HCEC 1CT (cell line): ENCODE measurements at regions not wholly inside any gene's neighbourhood (a gene's known extent, or its start where the extent isn't known, plus 50 kb on each side); places are given as distances from the start of the nearest gene placed in this dataset.

Experiments
- DNase-seq: peaks from one replicate; pipeline ENCODE4 v3.0.0-alpha.2; 2017

DNA sequence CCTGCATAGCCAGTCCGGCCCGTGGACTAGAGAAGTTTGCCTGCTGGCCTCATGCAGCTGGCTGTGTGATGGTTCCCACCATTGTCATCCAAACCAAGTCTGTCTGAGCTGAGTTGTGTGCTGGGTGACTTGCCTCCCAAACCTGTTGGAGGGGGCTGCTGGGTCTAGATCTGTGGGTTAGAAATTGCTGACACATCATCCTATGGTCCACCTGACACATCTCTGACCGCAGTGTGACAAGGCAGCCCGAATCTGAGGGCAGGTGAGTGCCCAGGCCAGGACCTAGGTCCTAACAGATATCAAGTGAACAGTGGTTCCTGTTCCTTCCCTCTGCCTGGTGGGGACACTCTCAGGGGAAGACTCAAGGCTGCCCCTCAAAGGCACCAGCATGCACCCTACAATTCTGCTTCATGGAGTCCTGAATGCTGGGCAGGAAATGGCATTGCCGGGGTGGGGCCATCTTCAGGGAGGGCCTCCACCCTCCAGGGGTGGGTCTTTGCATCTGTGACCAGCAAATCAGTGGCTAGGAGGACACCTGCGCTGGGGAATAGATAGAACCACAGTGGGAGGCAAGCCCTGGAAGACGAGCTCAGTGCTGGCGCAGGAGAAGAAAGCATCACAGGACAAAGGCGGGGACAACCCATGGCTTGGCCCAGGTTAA is 117.9 kb upstream of the ID2 start:
- no peak for DNase-seq

DNA sequence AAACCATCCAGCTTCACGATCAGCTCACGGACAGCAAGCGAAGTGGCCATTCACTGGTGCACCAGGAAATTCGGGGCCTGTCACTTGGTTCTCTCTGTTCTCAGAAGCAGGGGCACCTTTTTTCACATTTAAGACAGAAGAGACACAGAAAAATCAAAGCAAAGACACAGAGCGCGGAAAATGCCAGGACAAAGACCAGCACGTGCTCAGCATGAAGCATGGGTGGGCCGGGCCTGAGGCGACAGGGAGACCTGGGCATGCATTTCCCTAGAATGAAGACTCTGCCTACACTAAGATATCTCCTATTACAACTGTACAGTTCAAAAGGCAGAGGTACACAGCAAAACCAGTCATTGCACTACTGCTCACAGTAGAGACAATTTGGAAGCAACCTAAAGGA is 117.4 kb upstream of the ID2 start:
- no peak for DNase-seq

DNA sequence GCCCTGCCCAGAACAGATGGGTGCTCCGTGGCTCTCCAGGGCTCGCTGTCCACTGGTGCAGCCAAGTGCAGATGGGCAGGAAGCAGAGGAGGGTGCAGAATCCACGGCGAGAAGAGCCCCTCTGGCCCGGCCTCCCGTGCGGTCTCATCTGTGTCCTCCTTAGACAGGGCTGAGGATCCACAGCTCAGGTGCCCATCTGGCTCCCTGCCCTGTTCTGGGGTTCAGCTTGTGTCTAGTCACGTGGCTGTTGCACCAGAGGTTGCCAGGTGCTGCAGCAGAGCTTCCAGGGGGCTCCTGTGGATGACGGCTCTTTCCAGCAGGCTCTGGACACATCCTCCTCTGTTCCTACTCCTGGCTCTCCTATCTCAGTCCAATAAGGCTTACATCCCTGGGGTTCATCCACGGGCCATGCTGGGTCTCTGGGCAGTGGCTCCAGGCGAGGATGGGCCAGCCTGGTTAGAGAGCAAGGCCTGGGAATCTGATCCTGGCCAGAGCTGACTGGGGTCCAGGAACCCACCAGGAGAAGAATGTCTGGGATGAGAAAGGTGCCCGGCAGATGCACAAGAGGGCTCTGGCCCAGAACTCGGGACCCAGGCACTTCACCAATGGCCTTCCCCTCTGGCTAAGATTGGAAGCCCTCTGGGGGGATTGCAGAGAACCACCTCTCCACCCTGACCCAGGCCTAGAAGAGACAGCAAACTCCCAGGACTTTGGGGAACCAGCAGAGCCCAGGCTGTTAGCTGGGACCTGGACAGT is 116.3 kb upstream of the ID2 start:
- DNase-seq, result no peak

DNA sequence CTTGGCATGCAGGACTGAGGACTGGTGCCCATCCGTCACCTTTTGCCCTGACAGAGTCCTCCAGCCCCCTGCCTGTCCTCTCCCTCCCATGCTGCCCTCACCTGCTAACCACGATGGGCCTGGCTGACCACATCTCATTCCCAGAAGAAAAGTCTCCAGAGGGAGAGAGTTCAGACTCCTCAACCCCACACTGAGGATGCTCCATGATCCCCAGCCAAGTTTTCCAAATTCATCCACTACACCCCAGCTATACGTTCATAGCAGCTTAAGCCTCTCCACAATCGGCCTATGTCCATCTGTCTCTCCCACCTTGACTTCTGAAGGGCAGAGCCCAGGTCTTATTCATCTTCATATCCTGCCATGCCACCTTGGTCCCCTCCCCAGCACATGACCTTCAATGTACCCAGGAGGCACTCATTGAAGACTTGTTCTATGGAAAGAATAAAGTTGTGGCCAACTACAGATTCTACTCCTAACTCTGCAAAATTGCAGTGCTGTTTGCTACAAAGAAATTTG is 115.6 kb upstream of the ID2 start:
- no peak for DNase-seq

DNA sequence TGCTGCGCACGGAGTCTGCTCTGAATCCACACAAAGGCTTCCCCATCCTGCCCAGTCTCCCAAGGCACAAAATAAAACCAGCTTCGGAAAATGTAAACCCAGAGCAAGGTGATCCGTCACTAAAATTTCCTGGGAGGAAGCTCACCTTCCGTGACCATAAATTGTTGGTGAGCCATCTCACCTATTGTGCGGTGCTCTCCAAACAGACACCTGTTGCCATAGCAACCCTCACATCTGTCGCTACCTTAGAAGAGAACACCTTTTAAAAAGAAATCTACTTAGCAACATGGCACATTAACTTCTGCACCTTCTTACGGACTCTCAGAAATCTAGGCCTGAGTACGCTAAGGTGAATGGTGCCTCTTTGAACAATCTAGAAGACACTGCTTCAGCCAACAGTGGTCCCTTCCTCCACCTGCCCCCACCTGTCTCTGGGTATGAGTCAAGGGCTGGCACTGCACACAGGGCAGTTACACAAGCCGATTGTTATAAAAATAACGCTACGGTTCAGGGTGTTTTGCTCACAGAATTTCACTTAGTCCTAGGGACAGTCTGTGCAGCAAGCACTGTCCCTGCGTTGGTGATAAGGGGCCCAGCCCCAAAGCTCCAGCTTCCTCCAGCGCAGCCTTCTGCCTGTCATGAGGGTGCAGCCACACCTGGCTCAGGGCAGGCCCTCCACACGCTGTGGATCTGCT is 114.9 kb upstream of the ID2 start:
- DNase-seq, result no peak

DNA sequence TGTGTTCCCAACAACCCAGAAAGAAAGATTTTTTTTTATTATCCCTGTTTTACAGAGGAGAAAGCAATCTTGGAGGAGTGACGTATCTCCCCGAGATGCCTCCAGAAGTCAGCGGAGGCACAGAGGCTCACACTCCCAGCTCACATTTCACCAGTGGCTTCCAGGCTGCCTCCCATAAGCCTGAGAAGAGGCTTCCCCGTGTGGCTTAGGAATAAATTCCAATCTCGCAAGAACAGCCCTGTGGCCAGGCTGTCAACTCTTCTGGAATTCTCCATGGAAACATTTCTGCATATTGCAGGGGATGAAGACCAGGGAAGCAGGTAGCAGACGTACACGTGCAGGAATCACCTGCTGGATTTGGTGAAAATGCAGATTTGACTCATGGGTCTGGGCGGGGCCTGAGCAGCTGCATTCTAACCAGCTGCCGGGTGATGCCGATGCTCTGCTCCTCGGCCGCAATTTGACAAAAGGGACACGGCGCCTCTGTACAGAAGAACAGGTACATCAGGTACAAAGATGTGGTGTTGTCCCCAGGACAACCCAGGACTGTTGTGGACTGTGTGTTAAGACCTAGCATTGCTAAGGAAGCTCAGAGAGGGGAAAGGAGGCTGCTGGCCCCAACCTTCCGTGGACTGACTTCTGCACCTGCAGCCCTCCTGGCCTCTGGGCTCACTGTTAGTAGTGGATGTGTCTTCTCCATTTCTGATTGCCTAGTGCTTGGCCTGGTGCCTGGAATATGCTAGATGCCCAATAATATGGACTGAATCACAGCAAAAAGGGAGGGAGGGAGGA is 114.2 kb upstream of the ID2 start:
- DNase-seq, result no peak

DNA sequence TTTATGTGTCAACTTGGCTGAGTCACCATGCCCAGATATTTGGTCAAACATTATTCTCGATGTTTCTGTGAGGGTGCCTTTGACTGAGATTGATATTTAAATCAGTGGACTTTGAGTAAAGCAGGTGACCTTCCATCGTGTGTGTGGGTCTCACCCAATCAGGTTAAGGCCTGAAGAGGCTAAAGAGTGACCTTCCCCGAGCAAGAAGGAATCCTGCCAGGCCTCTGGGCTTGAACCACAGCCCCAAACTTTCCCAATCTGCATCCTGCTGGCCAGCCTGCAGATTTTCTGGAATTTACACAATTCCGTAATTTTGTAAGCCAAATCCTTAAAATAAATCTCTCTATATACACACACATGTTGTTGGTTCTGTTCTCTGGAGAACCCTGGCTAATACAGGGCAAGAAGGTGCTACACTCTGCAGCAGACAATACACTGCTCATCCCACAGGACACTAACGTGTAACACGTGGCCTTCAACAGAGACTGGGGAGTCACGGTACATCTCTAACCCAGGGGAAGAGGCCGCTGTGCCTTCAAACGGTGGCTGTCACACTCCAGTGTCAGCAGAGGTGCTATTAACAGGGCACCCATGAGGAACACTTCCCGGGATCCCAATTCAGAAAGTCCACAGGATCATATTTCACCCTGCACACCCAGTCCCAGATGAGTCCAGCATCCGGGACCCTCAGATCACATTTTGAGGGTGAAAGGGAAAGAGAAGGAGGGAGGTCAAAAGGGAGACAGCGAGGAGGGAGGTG is 113.1 kb upstream of the ID2 start:
- no peak for DNase-seq

DNA sequence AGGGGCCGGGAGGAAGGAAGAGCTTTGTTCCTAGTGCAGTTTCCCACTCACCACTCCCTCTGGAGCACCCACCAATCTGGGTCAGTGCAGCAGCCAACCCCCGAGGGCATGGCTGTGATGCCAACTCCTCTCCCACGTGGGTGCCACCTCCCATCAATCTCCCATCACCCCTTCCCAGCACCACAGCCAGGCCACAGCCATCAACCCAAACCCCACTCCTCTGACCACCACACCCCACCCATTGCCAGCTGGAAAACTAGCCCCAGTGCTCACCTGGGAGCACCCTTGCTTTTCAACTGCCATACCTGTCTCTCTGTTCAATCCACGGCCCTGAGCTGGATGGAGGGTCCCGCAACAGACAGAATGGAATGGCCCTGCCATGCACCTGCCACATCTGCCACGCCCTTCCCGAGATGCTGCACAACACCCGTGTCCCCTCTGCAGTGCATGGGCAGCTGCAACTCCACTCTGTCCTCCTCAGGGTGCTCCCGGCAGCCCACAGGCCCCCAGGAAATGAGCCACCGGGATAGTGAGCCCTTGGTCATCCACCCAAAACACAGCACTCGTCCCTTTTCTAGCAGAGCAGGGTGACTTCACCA is 112.4 kb upstream of the ID2 start:
- no peak for DNase-seq

DNA sequence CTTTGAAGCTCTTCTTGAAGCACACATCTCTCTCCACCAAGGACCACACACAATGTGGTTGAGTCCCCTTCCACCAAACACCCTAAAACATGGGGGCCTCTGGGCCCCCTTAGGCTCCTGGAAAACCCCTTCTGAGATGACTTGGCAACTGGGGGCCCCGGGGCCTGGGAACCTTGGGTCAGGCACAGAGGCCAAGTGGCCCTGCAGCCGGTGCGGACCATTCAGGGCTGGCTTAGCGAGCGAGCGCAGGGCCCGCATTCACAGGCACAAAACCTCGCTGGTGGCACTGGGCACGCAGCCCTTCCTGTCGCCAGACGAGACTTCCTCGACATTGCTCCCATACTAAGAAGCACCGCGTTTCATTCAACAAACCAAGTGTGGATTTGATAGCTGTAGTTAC is 111.2 kb upstream of the ID2 start:
- no peak for DNase-seq

DNA sequence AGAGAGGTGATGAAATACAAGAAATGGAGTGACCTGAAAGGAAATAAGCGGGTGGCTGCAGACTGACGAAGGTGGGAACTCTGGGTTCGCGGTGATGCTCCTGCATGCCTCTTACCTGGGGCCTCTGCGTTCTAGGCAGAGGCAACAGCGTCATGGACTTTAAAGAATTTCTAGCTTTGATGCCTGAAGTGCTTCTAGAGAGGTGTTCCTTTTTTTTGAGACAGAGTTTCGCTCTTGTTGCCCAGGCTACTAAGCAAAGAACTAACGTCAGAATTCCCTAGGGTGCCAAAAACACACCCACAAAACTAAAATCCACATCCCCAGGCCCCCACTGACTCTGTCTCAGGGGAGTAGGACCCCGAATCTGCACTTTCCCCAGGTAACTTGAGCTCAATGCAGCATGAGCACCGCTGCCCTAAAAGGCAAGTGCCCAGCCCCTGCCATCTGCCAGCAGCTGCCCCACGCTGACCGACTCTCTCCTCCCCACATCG is 110.5 kb upstream of the ID2 start:
- DNase-seq, result no peak

DNA sequence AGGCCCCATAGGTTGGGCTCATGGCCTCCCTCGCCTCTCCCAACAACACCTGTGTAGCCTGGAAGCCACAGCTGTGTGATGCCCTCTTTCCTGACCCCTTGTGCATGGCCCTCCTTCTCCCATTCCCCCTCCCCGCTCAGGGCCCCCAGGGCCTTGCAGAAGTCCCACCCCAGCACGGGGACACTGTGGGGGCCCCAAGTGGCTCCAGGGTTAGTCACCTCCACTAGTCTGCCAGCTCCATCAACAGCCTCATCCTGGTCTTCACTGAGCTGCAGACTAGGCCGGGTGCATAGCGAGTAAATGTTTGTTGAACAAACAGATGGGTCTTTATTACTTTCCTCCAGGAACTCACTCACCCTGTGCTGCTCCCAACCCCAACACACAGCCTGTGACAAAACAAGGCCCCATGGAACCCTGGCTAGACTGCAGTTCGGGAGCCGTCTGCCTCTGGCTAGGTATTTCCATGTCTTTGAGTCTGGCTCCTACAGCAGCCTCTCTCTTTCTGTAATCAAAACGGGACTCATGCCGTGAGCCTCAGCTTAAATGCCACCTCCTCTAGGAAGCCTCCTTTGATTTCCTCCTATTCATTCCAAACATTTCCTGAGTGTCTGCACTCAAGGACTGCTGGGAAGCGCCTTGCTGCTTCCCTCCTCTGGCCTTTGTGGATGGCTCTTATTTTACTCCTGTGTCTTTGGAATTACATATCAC is 109.9 kb upstream of the ID2 start:
- DNase-seq, result no peak

DNA sequence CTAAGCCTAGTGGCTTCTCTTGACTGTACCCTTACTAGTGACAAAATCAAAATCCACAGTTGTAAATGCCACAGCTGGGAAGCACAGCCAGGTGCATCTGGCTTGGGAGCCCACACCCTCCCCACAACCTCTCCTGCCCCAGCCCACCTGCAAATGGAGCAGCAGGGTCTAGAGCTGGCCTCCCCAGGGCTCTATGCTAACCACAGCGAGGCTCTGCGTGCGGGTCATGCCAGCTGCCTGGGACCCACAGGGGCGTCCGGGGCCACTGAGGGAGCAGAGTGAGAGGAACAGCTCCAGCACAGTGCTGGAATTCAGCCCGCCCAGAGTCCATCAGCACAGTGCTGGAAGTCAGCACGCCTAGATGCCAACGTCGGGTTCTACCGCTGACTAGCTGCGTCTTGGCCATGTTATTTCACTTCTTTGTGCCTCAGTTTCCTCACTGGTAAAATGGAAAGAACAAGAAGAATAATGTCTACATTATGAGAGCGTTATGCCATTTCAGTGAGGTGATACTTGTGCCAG is 109.1 kb upstream of the ID2 start:
- no peak for DNase-seq

DNA sequence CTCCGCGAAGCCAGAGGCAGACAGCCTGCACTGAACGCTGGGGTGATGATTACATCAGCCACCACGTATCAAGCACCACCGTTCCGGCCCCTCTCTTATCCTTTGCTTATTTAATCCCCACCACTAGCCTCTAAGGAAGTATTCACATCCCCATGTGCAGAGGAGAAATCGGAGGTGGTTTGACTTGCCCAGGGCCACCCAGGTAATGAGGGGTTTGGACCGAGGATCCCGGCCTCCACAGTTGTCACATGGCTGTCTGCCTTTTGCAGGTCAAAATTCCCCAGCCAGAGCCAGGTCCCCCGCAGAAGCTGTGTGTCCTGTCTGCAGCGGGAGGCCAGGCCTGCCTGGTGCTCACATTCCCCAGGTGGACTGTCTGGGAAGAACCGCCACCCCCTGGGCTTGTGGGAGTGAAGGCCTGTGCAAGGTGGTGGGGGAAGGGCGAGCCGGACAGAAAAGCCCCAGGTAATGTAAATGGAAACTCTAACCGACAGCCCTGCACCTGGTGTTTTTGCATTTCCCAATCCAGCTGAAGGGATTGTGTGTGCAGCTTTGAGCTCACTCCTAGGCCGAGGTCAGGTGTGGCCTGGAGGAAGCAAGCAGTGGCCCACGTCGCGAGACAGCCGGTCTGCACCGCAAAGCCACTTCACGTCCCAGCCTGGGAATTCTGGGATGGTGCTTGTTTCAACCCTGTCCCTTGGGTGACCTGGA is 108.5 kb upstream of the ID2 start:
- DNase-seq, result no peak

DNA sequence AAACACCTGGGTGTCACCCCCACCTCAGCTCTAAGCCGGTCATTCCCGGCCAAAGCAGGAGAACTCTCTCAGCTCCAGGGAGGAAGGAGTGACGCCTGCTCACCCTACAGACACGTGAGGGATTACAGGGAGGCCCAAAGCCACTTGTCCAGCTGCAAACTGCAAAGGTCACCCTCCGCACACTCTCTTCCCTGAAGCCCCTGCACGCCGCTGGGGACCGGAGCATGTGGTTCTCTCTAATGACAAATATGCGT is 108.0 kb upstream of the ID2 start:
- DNase-seq, result no peak

DNA sequence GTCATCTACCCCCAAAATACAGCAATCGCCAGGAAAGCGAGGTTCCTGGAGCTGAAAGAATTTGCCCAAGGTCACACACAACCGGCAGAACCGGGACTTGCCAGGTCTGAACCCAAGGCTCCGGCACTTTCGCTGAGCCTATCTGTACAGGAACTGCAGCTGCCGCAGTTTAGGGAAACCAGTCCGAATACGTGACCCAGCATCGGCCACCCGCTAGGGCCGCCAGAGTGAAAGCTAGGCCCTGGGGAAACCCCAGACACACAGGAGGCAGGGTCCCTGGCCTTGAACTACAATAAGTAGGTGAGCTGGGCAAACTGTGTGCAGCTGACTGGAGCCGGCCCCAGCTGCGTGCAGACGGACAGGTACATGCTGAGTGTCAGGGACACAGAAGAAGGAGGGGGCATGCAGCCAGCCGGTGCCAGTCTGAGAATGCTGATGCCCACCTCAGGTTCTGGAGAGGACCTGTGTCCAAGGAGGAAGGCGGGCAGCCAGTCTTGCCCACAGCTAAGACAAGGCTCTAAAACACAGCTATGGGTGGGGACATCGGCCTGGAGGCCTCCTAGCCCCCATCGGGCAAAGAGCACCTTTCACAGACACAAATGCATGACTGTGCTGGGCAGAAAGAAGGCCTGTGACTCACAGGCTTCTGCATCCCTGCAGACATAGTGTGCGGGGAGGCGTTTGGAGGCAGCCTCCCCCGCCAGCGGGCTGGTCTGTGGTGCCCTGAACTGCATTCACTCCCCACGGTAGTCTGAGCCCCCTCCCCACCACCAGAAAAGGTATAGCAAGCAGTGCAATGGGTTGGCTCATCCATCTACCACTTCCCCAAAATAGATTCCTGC is 107.4 kb upstream of the ID2 start:
- DNase-seq, result no peak

DNA sequence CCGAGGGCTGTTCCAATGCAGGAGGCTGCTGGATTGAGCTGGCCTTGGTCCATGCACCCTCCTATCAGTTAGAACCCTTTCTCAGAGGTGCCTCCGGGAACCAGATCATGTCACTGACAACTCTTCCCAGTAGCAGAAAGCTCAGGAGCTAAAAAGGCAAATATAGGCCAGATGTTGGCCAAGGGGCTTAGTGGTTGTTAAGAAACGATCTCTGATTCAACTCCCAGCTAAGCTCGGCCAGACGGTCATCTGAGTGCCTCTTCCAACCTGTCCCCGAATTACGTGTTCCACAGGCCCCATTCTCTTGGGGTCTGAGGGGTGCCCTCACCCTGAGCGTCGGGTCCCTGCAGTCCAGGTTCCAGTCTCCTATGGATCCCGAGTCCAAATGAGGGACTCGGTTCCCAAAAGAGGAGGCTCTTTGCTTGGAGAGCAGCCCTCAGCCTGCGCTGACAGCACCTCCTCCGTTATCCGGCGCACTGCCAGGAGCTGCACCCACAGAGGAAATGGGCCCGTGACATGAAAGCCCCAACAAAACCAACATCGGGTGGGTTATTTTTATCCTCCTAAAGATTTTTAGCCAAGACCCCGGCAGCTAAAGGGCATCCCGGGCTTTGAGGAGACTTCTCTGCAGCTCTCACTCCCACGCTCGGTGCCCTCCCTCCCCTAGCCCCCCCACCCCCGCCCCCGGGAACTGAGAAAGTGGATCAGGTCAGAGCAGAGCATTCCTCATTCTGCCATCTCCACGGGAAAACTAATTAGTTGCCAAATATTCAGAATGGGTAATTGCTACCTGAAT is 106.6 kb upstream of the ID2 start:
- DNase-seq, result no peak

DNA sequence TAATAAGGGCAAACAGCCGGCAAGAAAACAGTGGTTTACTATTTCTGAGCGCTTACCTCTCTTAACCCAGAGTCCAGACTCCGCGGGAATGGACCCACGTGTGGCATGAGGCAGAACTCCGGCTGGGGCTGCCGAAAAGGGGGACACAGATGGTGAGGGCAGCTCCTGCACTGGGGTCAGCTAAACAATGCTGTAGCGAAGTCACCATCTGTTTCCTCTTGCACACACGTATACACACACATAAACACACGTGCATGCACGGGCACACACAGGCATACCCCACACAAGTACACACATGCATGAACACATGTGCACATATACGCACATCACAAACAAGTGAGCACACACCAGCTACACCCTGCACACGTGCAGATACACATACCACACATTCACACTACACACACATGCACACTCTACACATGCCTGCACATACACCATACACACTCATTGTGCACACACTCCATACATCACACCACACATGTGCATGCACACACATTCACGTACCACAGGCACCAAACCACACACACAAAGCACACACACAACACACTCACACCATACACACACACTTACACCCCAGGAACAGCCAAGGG is 105.9 kb upstream of the ID2 start:
- no peak for DNase-seq

DNA sequence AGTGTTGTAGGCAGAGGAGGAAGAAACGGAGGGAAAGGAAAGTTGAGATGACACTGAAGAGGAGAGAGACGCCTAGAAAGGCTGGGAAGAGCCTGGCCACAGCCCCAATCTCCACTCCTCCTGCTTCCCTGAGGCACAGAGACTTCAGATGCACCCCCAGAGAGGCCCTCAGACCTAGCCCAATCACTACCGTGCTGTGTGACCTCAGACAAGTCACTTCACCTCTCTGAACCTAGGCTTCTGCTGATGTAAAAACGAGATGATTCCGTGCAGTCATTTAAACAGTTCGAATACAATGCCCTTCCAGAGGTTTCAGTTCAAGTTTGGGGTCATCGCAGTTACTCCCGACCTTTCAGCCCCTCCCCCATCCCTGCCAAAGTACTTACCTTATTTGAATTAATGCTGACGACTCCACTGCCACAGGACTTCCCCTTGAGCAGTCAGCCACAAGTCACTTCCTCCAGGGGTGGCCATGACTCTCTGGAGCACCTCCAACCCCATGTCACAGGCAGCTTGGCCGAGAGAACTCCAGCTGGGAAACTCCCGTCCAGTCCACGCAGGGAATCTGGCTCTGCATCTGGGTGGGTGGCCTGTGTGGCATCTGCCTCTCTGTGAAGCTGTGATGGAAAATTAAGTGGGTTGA is 105.2 kb upstream of the ID2 start:
- DNase-seq, result no peak
